ENCODE measurements at regions not wholly inside any gene's neighbourhood (a gene's known extent, or its start where the extent isn't known, plus 50 kb on each side); places are given as distances from the start of the nearest gene placed in this dataset.

GRCh38 chr12:98464190-98464589, 51.2 kb upstream of the TMPO start:
- DNase-seq (ENCODE audit: low spot score) = no peak
- in situ Hi-C loops (cut with MboI; ENCODE audit: low pct_unique_long_range_greater_than_20kb, low sequenced_read_pairs, unreplicated experiment) = no loop called here
- TF ChIP-seq, protein P1, sequence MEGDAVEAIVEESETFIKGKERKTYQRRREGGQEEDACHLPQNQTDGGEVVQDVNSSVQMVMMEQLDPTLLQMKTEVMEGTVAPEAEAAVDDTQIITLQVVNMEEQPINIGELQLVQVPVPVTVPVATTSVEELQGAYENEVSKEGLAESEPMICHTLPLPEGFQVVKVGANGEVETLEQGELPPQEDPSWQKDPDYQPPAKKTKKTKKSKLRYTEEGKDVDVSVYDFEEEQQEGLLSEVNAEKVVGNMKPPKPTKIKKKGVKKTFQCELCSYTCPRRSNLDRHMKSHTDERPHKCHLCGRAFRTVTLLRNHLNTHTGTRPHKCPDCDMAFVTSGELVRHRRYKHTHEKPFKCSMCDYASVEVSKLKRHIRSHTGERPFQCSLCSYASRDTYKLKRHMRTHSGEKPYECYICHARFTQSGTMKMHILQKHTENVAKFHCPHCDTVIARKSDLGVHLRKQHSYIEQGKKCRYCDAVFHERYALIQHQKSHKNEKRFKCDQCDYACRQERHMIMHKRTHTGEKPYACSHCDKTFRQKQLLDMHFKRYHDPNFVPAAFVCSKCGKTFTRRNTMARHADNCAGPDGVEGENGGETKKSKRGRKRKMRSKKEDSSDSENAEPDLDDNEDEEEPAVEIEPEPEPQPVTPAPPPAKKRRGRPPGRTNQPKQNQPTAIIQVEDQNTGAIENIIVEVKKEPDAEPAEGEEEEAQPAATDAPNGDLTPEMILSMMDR (IDR thresholded peaks at IDR 0.05; ENCODE audit: extremely low read depth, insufficient read depth, missing control alignments) = no peak

DNA sequence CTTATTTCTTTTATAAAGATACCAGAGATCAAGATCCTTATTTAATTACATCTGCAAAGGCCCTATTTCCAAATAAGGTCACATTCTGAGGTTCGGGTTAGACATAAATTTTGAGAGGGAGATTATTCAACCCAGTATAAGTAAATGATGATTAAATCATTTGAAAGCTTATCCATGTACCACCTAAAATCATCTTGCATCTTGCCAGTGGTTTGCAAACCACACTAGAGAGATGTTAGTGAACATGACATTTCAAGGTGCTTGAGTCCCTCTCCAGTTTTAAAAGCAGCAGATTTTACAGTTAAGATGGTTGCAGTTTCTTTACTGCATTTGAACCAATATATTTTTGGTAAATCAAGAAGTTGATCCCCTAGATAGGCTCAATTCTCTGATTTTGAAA, 49.9 kb upstream of the TMPO start:
- TF ChIP-seq, protein P1 (IDR thresholded peaks at IDR 0.05; ENCODE audit: extremely low read depth, insufficient read depth, missing control alignments) = no peak
- in situ Hi-C loops (cut with MboI; ENCODE audit: low pct_unique_long_range_greater_than_20kb, low sequenced_read_pairs, unreplicated experiment) = no loop called here

More for the DNA sequence above, 49.9 kb upstream of the TMPO start:
- DNase-seq (ENCODE audit: low spot score) = no peak

Data from GM13977 (cell line).